ENCODE measurements at regions not wholly inside any gene's neighbourhood (a gene's known extent, or its start where the extent isn't known, plus 50 kb on each side); places are given as distances from the start of the nearest gene placed in this dataset.

- no peak for DNase-seq (ENCODE audit: extremely low read depth, low read depth)
- TF ChIP-seq, protein P1, sequence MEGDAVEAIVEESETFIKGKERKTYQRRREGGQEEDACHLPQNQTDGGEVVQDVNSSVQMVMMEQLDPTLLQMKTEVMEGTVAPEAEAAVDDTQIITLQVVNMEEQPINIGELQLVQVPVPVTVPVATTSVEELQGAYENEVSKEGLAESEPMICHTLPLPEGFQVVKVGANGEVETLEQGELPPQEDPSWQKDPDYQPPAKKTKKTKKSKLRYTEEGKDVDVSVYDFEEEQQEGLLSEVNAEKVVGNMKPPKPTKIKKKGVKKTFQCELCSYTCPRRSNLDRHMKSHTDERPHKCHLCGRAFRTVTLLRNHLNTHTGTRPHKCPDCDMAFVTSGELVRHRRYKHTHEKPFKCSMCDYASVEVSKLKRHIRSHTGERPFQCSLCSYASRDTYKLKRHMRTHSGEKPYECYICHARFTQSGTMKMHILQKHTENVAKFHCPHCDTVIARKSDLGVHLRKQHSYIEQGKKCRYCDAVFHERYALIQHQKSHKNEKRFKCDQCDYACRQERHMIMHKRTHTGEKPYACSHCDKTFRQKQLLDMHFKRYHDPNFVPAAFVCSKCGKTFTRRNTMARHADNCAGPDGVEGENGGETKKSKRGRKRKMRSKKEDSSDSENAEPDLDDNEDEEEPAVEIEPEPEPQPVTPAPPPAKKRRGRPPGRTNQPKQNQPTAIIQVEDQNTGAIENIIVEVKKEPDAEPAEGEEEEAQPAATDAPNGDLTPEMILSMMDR (IDR thresholded peaks at IDR 0.05; ENCODE audit: low read depth, low read length): no peak
Observed at GRCh38 chr10:5268743-5269142, 72.1 kb downstream of the AKR1C4 start.

- TF ChIP-seq, protein P1 (IDR thresholded peaks at IDR 0.05; ENCODE audit: low read depth, low read length): no peak
- no peak for DNase-seq (ENCODE audit: extremely low read depth, low read depth)
Observed at GRCh38 chr10:5269791-5270190, 73.2 kb downstream of the AKR1C4 start.

- TF ChIP-seq, protein P1 (IDR thresholded peaks at IDR 0.05; ENCODE audit: low read depth, low read length): no peak
- DNase-seq (ENCODE audit: extremely low read depth, low read depth): no peak
Observed at GRCh38 chr10:5271526-5271925, 74.9 kb downstream of the AKR1C4 start.

GRCh38 chr10:5272065-5272803, 75.6 kb downstream of the AKR1C4 start:
- DNase-seq (ENCODE audit: extremely low read depth, low read depth): no peak
- TF ChIP-seq, protein P1 (IDR thresholded peaks at IDR 0.05; ENCODE audit: low read depth, low read length): no peak

DNA sequence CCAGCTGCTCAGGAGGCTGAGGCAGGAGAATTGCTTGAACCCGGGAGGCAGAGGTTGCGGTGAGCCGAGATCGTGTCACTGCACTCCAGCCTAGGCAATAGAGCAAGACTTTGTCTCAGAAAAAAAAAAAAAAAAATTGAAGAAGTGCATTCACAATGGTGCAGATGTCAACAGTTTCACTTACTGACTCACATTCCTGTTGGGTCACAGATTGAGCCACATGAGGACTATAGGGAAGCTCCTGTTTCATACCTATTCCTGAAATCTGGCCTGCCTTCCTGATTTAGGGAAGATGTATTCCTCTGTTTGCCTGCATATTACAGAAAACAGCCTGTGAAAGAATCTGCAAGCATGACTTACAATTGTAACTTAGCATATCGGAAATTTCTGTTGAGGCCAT, 78.2 kb downstream of the AKR1C4 start:
- DNase-seq (ENCODE audit: extremely low read depth, low read depth): no peak
- TF ChIP-seq, protein P1 (IDR thresholded peaks at IDR 0.05; ENCODE audit: low read depth, low read length): no peak

DNA sequence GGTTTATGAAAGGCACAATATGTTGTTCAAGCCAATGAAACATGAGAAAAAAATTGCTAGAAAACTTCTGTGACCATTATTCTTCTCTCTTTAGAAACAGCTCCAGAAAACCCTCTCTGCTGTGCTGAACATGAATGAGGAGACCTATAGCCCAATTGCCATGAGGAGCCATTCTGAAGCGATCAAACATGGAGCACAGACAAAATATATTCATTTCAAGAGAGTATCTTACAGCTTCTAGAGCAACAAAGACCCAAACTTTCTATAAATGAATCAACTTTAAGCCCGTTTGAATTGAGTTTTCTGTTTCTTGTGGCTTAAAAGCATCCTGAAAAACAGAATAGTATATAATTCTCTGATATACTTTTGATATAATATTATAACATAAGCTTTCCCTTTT, 83.4 kb upstream of the UCN3 start:
- TF ChIP-seq, protein P1 (IDR thresholded peaks at IDR 0.05; ENCODE audit: low read depth, low read length): no peak
- DNase-seq (ENCODE audit: extremely low read depth, low read depth): no peak

DNA sequence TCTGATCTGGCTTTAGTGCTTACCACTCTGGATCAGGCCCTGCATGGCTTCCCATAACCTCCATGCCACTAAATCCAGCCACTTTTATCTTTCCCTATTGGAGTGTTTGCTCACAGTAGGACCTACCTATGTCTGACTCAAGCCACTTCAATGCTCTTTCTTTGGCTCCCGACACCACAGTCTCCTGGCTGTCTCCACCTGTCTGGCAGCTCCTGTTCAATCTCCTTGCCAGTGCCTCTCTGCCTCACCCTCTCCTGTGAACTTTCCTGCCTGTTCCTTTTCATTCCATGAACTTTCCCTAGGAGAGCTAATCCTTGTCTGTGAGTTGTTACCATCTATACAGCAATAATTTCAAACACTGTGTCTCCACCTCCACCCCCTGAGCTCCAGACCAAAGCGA, 82.6 kb upstream of the UCN3 start:
- TF ChIP-seq, protein P1 (IDR thresholded peaks at IDR 0.05; ENCODE audit: low read depth, low read length): no peak

More for the DNA sequence above, 82.6 kb upstream of the UCN3 start:
- DNase-seq (ENCODE audit: extremely low read depth, low read depth): no peak

Data from AG09319 (cell line).